Calu3 (cell line): ENCODE measurements at regions not wholly inside any gene's neighbourhood (a gene's known extent, or its start where the extent isn't known, plus 50 kb on each side); places are given as distances from the start of the nearest gene placed in this dataset.

ENCODE experiments used
- BruUV-seq: library from RNA; stranded (reverse); fragments of 400-500 nt; replicated peaks from 2 replicates; lab custom pipeline; 2021; lab: Mats Ljungman, UMichigan
- CTCF ChIA-PET: fragments of 300-600 bp; sonication (Branson Sonifier 250); formaldehyde crosslinking; loops from one replicate; lab custom pipeline; 2022; ENCODE audit warnings: antibody characterized with exemption; lab: Charles Lee
- DNase-seq: peaks from one replicate; pipeline ENCODE4 v3.0.0; 2022
- H3K27ac Mint-ChIP-seq: one replicate; pipeline ENCODE4 v1.8.0; 2022; ENCODE audit warnings: mixed read lengths; ENCODE audit not compliant: unreplicated experiment
- H3K27me3 Mint-ChIP-seq: one replicate; pipeline ENCODE4 v1.8.0; 2022; ENCODE audit warnings: mixed read lengths; ENCODE audit not compliant: unreplicated experiment
- H3K36me3 Mint-ChIP-seq: one replicate; pipeline ENCODE4 v1.8.0; 2022; ENCODE audit warnings: mild to moderate bottlenecking, moderate library complexity, mixed read lengths; ENCODE audit not compliant: insufficient read depth, unreplicated experiment
- H3K4me1 Mint-ChIP-seq: one replicate; pipeline ENCODE4 v1.8.0; 2022; ENCODE audit warnings: mild to moderate bottlenecking, low read depth, mixed read lengths; ENCODE audit not compliant: unreplicated experiment
- H3K4me3 Mint-ChIP-seq: one replicate; pipeline ENCODE4 v1.8.0; 2022; ENCODE audit warnings: mild to moderate bottlenecking, low read depth, moderate library complexity, mixed read lengths; ENCODE audit not compliant: unreplicated experiment
- H3K9me3 Mint-ChIP-seq: one replicate; pipeline ENCODE4 v1.8.0; 2022; ENCODE audit warnings: low read depth, mixed read lengths; ENCODE audit not compliant: unreplicated experiment
- intact Hi-C: fragments of 100-400 bp; cut with micrococcal nuclease; formaldehyde crosslinking; loops from one replicate; pipeline ENCODE4 v1.10.0; 2022; ENCODE audit not compliant: unreplicated experiment
- TF ChIP-seq, protein P1 (sequence below): fragments of 200-600 bp; IDR thresholded peaks from one replicate; pipeline ENCODE4 v1.8.0; 2022; ENCODE audit warnings: antibody characterized with exemption; ENCODE audit not compliant: unreplicated experiment

DNA sequence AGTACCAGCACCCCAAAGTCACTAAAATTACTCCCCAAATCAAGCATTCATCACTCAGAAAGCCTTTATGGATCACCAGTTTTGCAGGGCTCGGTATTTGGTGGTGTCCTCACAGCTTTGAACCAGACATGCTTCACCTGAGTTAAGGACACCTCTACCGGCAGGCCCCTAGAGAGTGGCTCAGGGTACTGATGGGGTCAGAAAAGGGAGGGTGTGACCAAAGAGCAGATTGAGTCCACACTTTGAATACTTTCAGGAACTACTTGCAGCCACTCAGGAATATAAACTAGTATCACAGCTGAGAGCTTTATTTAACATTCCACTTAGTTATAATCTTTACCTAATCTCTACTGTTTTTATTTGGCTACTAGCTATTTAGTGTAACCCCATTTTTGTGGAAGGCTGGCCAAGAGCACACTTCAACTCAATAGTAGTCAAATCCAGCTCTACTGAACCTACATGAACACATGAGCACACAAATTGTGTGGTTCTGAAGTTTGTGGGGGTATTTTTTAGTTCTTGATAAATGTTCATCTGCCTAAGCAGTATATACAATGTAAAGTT is 109.6 kb upstream of the SPRY1 start:
- CTCF ChIA-PET = no interaction called here
- TF ChIP-seq, protein P1, sequence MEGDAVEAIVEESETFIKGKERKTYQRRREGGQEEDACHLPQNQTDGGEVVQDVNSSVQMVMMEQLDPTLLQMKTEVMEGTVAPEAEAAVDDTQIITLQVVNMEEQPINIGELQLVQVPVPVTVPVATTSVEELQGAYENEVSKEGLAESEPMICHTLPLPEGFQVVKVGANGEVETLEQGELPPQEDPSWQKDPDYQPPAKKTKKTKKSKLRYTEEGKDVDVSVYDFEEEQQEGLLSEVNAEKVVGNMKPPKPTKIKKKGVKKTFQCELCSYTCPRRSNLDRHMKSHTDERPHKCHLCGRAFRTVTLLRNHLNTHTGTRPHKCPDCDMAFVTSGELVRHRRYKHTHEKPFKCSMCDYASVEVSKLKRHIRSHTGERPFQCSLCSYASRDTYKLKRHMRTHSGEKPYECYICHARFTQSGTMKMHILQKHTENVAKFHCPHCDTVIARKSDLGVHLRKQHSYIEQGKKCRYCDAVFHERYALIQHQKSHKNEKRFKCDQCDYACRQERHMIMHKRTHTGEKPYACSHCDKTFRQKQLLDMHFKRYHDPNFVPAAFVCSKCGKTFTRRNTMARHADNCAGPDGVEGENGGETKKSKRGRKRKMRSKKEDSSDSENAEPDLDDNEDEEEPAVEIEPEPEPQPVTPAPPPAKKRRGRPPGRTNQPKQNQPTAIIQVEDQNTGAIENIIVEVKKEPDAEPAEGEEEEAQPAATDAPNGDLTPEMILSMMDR = no peak
- intact Hi-C loops = no loop called here
- no peak overlapping the region for H3K27ac Mint-ChIP-seq
- no peaks in the 10 kb centered on the region for H3K36me3 Mint-ChIP-seq
- H3K4me3 Mint-ChIP-seq = no peak overlapping the region
- no peaks in the 10 kb centered on the region for H3K27me3 Mint-ChIP-seq
- H3K4me1 Mint-ChIP-seq = no peaks in the 10 kb centered on the region
- no peaks in the 10 kb centered on the region for H3K9me3 Mint-ChIP-seq
- no TSS peak for BruUV-seq
- no peak for DNase-seq

DNA sequence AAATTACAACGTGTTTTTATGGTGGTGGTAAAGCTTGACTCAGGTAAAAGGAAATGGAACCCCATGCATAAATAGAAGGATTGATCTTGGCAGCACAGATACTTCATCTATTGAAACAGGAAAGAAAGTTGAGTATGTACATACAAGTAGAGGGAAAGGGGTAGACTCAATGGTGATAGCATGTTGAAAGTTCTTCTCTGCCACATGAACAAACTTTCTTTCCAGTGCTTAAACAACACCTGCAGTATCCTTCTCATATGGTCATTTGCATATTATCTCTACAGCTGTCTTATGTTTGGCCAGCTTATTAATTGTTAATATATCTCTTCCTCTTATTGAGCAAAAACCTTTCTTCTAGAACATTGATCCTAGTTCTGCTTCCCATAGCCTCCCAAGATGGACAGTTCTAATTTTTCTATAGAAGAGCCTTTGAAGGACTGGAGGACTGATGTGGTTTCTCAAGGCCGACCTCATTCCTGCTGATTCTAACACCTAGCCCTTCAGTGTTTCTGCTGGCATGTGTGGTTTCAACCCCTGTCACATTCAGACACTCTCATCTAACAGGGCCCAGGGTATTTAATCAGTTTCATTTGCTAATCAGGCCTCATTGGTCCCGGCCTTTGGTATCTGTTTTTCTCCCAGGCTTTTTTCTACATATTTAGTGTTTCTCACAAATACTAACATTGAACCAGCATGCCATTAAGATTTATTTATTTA is 108.1 kb upstream of the SPRY1 start:
- no peak for DNase-seq
- Mint-ChIP-seq H3K9me3 (no peaks in the 10 kb centered on the region), H3K27me3 (no peaks in the 10 kb centered on the region), H3K4me1 (no peaks in the 10 kb centered on the region), H3K36me3 (no peaks in the 10 kb centered on the region), H3K4me3 (no peak overlapping the region), H3K27ac (no peak overlapping the region)
- no TSS peak for BruUV-seq
- TF ChIP-seq, protein P1 = no peak
- intact Hi-C loops = no loop called here
- CTCF ChIA-PET = no interaction called here

DNA sequence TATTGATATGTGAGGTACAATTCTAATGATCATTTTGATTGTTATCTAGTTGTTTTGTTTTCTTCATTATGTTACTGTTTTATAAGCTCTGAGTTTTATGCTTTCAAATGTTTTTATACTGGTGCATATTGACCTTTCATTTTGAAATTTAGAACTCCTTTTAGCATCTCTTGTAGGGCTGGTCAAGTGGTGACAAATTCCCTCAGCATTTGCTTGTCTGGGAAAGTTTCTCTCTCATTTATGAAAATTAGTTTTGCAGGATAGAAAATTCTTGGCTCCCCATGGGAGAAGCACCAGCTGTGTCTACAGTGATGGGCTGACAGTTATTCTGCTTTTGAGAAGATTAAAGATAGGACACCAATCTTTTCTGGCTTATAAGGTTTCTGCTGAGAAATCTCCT is 105.3 kb upstream of the SPRY1 start:
- Mint-ChIP-seq H3K9me3 (no peaks in the 10 kb centered on the region), H3K36me3 (no peaks in the 10 kb centered on the region), H3K4me1 (no peaks in the 10 kb centered on the region), H3K27ac (no peak overlapping the region), H3K4me3 (no peak overlapping the region), H3K27me3 (no peaks in the 10 kb centered on the region)
- TF ChIP-seq, protein P1 = no peak
- no TSS peak for BruUV-seq
- CTCF ChIA-PET = no interaction called here
- intact Hi-C loops = no loop called here
- DNase-seq = no peak

DNA sequence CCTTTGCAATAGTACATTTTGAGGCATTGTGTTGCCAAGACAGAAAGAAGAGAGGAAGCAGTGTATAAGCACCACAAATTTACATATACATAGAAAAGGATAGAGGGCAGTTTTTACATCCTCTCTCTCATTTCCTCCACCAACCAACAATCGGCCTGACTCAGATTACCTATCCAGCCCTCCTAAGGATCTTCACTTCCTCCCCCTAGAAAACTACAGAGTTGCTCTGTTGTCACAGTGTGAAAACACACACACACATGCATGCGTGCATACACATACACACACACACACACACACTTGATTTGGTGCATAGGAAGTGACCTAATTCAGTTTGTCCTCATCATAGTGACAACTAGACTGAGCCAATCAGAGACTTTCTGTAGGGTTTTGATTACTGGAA is 98.8 kb upstream of the SPRY1 start:
- TF ChIP-seq, protein P1 = no peak
- CTCF ChIA-PET = no interaction called here
- no peak for DNase-seq
- BruUV-seq = no TSS peak
- Mint-ChIP-seq H3K36me3 (no peaks in the 10 kb centered on the region), H3K27ac (no peak overlapping the region), H3K27me3 (no peaks in the 10 kb centered on the region), H3K4me3 (no peak overlapping the region), H3K9me3 (no peaks in the 10 kb centered on the region), H3K4me1 (no peaks in the 10 kb centered on the region)
- intact Hi-C loops = no loop called here
